ENCODE measurements at regions not wholly inside any gene's neighbourhood (a gene's known extent, or its start where the extent isn't known, plus 50 kb on each side); places are given as distances from the start of the nearest gene placed in this dataset.

- no peak for TF ChIP-seq RCOR1 (IDR thresholded peaks at IDR 0.05; ENCODE audit: low read length)
- TF ChIP-seq GATA2 (CRISPR knock-in tag; IDR thresholded peaks at IDR 0.05), result no peak
- no peak for TF ChIP-seq USF1 (IDR thresholded peaks at IDR 0.05; ENCODE audit: borderline replicate concordance, low read depth)
- TF ChIP-seq, protein P1, sequence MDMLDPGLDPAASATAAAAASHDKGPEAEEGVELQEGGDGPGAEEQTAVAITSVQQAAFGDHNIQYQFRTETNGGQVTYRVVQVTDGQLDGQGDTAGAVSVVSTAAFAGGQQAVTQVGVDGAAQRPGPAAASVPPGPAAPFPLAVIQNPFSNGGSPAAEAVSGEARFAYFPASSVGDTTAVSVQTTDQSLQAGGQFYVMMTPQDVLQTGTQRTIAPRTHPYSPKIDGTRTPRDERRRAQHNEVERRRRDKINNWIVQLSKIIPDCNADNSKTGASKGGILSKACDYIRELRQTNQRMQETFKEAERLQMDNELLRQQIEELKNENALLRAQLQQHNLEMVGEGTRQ (IDR thresholded peaks at IDR 0.05; ENCODE audit: borderline replicate concordance, low read depth, low read length), result no peak
- TF ChIP-seq POLR2AphosphoS5 (IDR thresholded peaks at IDR 0.05; ENCODE audit: low read depth, low read length), result no peak
- H3K9ac ChIP-seq, result no peak overlapping the region
- H3F3A ChIP-seq (replicated peaks; ENCODE audit: insufficient read depth), result no peaks in the 10 kb centered on the region
- no peaks in the 10 kb centered on the region for H3K79me2 ChIP-seq (ENCODE audit: insufficient read depth)
- H3K36me3 ChIP-seq (replicated peaks in 1 of 2; ENCODE audit: control insufficient read depth in 1 of 2, insufficient read depth in 2 of 2, low read length in 1 of 2), result no peaks in the 10 kb centered on the region
- 16% methylated on average over 3 of the region's 3 CpGs for WGBS (ENCODE audit: low lambda C conversion rate)
- no peaks in the 10 kb centered on the region for H3K9me2 ChIP-seq
- no peaks in the 10 kb centered on the region for H3K9me3 ChIP-seq
- no peak overlapping the region for H2AFZ ChIP-seq (ENCODE audit: low read depth)
- no peak overlapping the region for H3K4me2 ChIP-seq
- no peak overlapping the region for H3K27ac ChIP-seq (ENCODE audit: low read depth in 2 of 2, low read length in 1 of 2)
- ChIA-PET CTCF (no interaction called here), POLR2A (no interaction called here)
- DNase-seq, result no peak
- no peaks in the 10 kb centered on the region for H4K20me1 ChIP-seq (ENCODE audit: insufficient read depth)
- no peaks in the 10 kb centered on the region for H3K4me1 ChIP-seq (ENCODE audit: control insufficient read depth in 1 of 2, insufficient read depth in 2 of 2, low read depth in 1 of 2, low read length in 1 of 2)
- no peak overlapping the region for H3K4me3 ChIP-seq (ENCODE audit: low read depth in 2 of 2, low read length in 1 of 2)
- no peaks in the 10 kb centered on the region for H3K27me3 ChIP-seq (ENCODE audit: insufficient read depth)
These were observed 686.1 kb downstream of the KCNJ3 start for GRCh38 chr2:155384555-155385123.

- Histone ChIP-seq H3K4me3 (ENCODE audit: low read depth in 2 of 2, low read length in 1 of 2) (no peak overlapping the region), H4K20me1 (ENCODE audit: insufficient read depth) (no peaks in the 10 kb centered on the region), H3K4me1 (ENCODE audit: control insufficient read depth in 1 of 2, insufficient read depth in 2 of 2, low read depth in 1 of 2, low read length in 1 of 2) (no peaks in the 10 kb centered on the region), H3K9ac (no peak overlapping the region), H3K4me2 (no peak overlapping the region), H2AFZ (ENCODE audit: low read depth) (no peak overlapping the region), H3K36me3 (replicated peaks in 1 of 2; ENCODE audit: control insufficient read depth in 1 of 2, insufficient read depth in 2 of 2, low read length in 1 of 2) (no peaks in the 10 kb centered on the region), H3K27ac (ENCODE audit: low read depth in 2 of 2, low read length in 1 of 2) (no peak overlapping the region), H3K79me2 (ENCODE audit: insufficient read depth) (no peaks in the 10 kb centered on the region), H3K27me3 (ENCODE audit: insufficient read depth) (no peaks in the 10 kb centered on the region), H3K9me3 (no peaks in the 10 kb centered on the region), H3K9me2 (no peaks in the 10 kb centered on the region), H3F3A (replicated peaks; ENCODE audit: insufficient read depth) (no peaks in the 10 kb centered on the region)
- no peak for DNase-seq
- TF ChIP-seq FOSL2 (IDR thresholded peaks at IDR 0.05; ENCODE audit: borderline replicate concordance, low read depth), result no peak
- TF ChIP-seq TEAD4 (IDR thresholded peaks at IDR 0.05; ENCODE audit: borderline replicate concordance, insufficient read depth), result no peak
- no peak for TF ChIP-seq EP300 (IDR thresholded peaks at IDR 0.05; ENCODE audit: borderline replicate concordance in 1 of 2, low read depth in 1 of 2, low read length in 1 of 2)
- TF ChIP-seq TCF12 (IDR thresholded peaks at IDR 0.05), result no peak
- no peak for TF ChIP-seq FOXM1 (IDR thresholded peaks at IDR 0.05; ENCODE audit: low read depth)
- no peak for TF ChIP-seq MEF2A (IDR thresholded peaks at IDR 0.05; ENCODE audit: borderline replicate concordance, low read depth)
- TF ChIP-seq, protein P2, sequence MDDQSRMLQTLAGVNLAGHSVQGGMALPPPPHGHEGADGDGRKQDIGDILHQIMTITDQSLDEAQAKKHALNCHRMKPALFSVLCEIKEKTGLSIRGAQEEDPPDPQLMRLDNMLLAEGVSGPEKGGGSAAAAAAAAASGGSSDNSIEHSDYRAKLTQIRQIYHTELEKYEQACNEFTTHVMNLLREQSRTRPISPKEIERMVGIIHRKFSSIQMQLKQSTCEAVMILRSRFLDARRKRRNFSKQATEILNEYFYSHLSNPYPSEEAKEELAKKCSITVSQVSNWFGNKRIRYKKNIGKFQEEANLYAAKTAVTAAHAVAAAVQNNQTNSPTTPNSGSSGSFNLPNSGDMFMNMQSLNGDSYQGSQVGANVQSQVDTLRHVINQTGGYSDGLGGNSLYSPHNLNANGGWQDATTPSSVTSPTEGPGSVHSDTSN (IDR thresholded peaks at IDR 0.05), result no peak
- no peak for TF ChIP-seq NFIC (IDR thresholded peaks at IDR 0.05; ENCODE audit: borderline replicate concordance)
- no peak for TF ChIP-seq GABPA (IDR thresholded peaks at IDR 0.05; ENCODE audit: low read depth)
- no peak for TF ChIP-seq MAX (IDR thresholded peaks at IDR 0.05; ENCODE audit: low read depth)
- no peak for TF ChIP-seq CTCF (IDR thresholded peaks at IDR 0.05)
- no peak for TF ChIP-seq SMC3 (IDR thresholded peaks at IDR 0.05; ENCODE audit: low read depth, low read length)
- CTCF ChIA-PET, result interaction anchor here (0.8 kb wide), 1 partner anchor 39 kb away, joined by 3 read pairs; no protein-coding TSS in a partner anchor
- POLR2A ChIA-PET, result no interaction called here
- 3% methylated on average over 3 of the region's 3 CpGs for WGBS (ENCODE audit: low lambda C conversion rate)
These were observed 684.3 kb downstream of the KCNJ3 start for GRCh38 chr2:155382776-155383175.
